ENCODE measurements at regions not wholly inside any gene's neighbourhood (a gene's known extent, or its start where the extent isn't known, plus 50 kb on each side); places are given as distances from the start of the nearest gene placed in this dataset.
A peak's percentile ranks its signal among the peaks of the same experiment; 100 is the strongest.

DNA sequence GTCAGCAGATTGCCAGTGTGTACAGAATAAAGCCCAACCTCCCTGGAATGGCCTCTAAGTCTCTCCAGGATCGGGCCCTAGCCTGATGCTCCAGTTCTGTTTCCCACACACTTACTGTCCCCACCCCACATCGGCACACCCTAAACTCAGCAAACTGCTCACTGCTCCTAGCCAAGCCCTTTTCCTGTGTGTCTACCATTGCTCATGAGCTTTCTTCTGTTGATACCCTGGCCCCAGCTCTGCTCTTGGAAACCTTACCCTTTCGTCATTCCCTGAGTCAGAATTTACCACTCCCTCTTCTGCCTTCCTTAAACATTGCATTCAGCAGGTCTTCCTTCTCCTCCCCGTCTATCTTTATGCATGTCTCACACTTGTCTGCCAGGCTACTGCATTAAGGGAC lies 158.9 kb downstream of the TMX1 start:
- DNase-seq (ENCODE audit: low read depth): no peak

DNA sequence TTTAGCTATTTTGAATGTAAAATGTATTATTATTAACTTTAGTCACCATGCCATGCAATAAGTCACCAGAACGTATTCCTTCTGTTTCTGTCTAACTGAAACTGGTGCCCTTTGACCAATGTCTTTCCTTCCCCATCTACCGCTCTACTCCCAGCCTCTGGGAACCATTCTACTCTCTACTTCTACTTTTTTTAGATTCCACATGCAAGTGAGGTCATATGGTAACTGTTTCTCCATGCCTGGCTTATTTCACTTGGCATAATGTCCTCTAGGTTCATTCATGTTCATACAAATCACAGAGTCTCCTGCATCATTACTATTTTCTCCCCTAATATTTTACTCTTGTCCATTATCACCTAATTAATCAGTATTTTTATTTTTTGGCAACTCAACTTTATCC lies 160.1 kb downstream of the TMX1 start:
- no peak for DNase-seq (ENCODE audit: low read depth)

GRCh38 chr14:51401272-51401671 lies 161.2 kb downstream of the TMX1 start:
- no peak for DNase-seq (ENCODE audit: low read depth)

- no peak for DNase-seq (ENCODE audit: low read depth)
These were observed 161.7 kb downstream of the TMX1 start for GRCh38 chr14:51401756-51402155.

- no peak for DNase-seq (ENCODE audit: low read depth)
These were observed 170.8 kb downstream of the TMX1 start for GRCh38 chr14:51410897-51411296.

DNA sequence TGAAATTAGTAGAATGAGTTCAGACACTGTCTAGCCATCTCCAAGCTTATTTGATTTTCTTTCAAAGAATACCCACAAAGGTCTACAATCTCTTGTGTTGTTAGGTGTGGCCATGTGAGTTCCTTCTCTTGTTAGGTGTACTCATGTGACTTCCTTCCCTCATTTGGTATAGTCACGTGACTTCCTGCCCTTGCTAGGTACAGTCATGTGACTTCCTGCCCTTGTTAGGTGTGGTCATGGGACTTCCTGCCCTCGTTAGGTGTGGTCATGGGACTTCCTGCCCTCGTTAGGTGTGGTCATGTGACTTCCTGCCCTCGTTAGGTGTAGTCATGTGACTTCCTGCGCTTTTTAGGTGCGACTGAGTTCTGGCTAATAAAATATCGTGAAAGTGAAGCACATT lies 179.6 kb downstream of the TMX1 start:
- peak; percentile 0 for DNase-seq (ENCODE audit: low read depth)

- DNase-seq (ENCODE audit: low read depth): no peak
These were observed 182.7 kb downstream of the TMX1 start for GRCh38 chr14:51422704-51423103.

DNA sequence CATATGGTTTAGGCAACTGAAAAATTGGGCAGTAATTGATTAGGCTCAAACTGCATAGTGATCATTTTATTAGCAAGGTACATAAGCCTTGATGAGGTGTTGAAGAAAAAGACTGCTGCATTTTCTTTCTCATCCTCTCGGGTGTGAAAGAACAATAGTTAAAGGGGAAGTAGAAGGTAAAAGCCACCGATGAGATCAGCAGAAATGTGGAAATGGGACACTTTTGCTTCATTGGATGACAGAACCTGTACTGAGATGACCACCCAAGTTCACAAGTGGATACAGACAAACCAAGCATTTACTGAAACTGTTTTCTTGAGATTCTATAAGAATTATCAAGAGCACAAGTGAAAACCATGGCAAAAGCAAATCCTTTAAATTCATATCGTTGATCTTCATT lies 184.0 kb downstream of the TMX1 start:
- no peak for DNase-seq (ENCODE audit: low read depth)

GRCh38 chr14:51424561-51425251 lies 184.7 kb downstream of the TMX1 start:
- no peak for DNase-seq (ENCODE audit: low read depth)

GRCh38 chr14:51428981-51429380 lies 188.9 kb downstream of the TMX1 start:
- no peak for DNase-seq (ENCODE audit: low read depth)

- no peak for DNase-seq (ENCODE audit: low read depth)
These were observed 190.0 kb downstream of the TMX1 start for GRCh38 chr14:51430079-51430478.

- no peak for DNase-seq (ENCODE audit: low read depth)
These were observed 190.6 kb downstream of the TMX1 start for GRCh38 chr14:51430633-51431032.

- no peak for DNase-seq (ENCODE audit: low read depth)
These were observed 191.1 kb downstream of the TMX1 start for GRCh38 chr14:51431033-51431709.

DNA sequence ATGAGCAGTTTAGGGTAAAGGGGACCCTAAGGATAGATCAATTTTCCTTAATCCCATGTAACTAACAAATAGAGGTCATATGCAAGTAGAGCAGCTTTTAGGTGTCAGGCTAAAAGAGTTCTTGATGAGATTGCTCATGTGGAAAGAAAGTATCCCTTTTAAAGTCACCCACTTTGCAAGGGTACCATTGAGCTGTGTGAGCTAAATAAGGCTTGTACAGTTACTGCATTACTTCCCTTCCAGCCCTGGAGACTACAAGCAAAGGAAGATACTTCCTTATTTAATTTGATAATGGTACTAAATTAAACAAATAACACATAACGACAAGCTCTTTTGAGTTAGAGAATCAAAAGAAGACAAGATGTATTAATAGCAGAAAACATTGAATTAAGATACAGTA lies 191.7 kb downstream of the TMX1 start:
- DNase-seq (ENCODE audit: low read depth): no peak

DNA sequence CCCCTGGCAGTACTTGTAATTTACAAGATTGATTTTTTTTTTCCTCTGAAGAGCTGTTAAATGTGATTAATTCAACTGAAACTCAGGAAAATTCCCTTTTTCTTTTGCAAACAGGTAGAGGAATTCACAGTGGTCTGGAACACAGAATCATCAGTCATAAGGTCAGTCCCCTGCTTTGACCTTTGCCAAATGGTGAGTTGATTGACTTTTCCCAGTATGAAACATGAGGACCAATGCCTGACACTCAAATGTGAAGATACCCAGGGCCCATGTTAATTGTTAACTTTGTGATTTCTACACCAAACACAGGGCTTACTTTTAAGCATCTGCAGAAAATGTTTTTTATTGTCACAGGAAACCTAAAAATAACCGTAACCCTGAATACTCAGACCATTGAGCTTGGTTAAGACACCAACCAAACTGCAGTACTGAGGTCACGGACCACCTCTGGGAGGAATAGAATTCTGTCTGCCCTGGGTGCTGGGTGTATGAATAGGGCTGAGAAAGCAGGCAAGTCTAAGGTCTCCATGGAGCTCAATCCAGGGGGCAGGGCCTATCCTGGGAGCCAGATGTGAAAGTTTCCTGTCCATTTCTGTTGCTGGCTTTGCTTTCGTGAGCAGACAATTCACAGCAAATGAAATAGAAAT lies 192.4 kb downstream of the TMX1 start:
- DNase-seq (ENCODE audit: low read depth): no peak

- no peak for DNase-seq (ENCODE audit: low read depth)
These were observed 196.6 kb downstream of the TMX1 start for GRCh38 chr14:51436630-51437029.

GRCh38 chr14:51439896-51440295 lies 199.8 kb downstream of the TMX1 start:
- no peak for DNase-seq (ENCODE audit: low read depth)

GRCh38 chr14:51441001-51441400 lies 201.0 kb downstream of the TMX1 start:
- no peak for DNase-seq (ENCODE audit: low read depth)

DNA sequence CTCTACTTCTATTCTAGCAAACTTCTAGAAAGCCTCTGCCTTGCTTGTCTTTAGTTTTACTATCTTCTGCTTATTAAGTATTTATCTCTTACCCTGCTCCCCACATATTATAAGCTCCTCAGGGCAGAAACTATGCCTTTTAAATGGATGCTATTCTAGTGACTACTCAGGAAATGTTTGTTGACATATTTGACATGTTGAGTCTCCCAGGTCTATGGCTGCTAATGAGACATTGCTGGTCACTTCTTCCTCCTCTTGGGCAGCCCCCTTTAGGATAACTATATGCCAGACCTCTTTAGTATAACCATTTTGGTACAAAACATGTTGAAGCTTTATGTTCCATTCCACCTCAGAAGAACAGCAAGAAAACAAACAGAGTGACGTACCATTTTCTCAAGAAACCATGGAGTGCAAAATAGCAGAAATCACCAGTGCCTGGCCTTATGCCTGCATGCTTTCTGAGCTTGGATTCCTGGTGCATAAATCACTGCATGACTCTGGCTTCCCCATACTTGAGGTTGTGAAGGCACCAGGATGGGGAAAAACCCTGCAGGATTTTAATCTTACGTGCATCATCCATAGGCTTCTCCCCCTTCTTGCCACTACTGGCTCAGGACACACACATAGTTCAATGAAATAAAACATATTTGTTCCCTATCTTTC lies 202.6 kb downstream of the TMX1 start:
- DNase-seq (ENCODE audit: low read depth): no peak

DNA sequence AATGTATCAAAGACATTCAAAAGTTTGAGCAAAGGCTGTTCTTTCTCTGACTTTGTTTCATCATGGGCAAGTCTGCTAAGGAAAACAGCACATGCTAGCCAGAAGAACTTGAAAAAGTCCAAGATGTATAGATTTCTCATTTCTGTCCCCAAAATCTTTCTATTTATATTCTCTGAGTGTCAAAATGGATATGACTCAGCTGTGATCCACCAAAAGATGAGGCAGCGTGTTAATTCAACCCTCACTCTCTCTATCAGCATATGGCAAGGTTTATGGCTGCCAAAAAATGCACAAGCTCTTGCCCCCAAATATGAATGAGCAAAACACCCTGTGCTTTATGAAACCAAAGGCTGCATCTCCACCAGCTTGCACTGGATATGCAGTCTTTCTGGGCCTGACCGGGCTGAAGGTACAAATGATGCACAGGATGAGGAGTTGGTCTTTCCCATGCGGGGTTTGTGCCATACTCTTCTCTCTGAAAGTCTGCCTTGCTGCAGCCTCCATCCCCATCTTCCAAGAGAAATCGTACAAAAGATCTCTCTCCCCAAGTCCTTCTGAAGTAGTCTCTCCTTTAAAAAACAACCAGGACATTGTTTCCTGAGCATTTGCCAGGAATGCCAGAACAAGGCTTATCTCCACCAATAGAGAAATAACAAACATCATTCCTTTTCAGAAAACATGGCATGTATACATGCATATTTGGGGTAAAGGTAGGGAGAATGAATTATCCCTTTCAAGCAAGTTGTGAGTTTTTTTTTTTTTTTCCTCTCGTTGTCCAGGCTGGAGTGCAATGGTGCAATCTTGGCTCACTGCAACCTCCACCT lies 203.4 kb downstream of the TMX1 start:
- no peak for DNase-seq (ENCODE audit: low read depth)

DNA sequence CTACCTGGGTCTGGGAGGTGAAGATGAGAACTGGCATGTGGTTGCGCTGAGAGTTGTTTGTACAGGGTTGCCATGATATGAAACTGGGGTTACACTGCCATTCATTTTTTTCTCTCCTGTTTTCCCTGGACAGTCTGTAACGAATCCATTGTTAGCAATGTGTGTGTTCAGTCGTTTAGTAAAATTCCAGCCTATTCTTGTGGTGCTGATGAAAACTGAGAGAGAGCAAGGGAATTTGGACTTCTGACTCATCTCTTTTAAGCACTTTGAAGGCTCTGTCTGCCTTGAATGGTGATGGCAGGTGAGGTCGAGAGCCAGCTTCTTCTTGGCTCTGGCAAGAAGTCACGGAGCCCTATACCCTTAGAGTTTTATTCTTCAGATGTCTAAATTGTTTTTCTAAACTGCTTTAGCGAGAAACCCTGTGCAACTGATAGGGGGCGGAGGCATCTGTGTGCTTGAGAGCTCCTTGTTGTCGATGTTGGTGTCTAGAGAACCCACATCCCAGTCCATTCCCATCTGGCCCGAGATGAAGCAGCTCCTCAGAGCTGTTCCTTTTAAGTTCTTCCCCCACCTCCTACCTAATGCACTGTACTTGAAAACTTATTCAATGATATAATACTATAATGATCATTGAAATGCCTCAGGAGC lies 204.4 kb downstream of the TMX1 start:
- DNase-seq (ENCODE audit: low read depth): no peak

DNA sequence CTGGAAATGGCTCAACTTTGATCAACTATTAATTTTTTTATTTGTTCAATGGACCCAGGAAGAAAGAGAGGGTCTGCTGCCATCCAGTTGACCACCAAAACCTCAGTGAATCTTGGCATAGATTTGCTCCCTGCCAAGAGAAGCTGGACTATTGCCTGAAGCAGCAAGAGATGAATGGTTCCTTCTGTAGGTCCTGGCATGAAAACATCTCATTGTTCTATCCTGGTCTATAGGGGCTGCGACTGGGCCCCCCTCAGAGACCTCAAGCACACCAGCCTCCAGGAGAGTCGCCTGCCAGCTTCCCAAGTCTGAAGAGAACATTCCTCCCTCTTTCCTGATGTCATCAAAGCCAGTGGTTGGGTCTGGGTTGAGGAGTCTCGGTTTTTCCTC lies 204.9 kb downstream of the TMX1 start:
- no peak for DNase-seq (ENCODE audit: low read depth)

Data from stimulated activated CD8-positive, alpha-beta memory T cell treated with anti-CD3 and anti-CD28 coated beads, Interleukin-12 subunit alpha, Interleukin-12 subunit beta, amount 100 ng/mL, for 1 hour (primary cell).